Osteocyte (in vitro differentiated cells): ENCODE measurements at regions not wholly inside any gene's neighbourhood (a gene's known extent, or its start where the extent isn't known, plus 50 kb on each side); places are given as distances from the start of the nearest gene placed in this dataset.
A peak's percentile ranks its signal among the peaks of the same experiment; 100 is the strongest.

Experiments
- DNase-seq: peaks from one replicate; pipeline ENCODE4 v3.0.0; 2021; ENCODE audit warnings: mixed read lengths; ENCODE audit not compliant: unreplicated experiment; ENCODE audit errors: extremely low spot score
- H3K27ac Mint-ChIP-seq: one replicate; pipeline ENCODE4 v1.8.0; 2021; ENCODE audit warnings: mild to moderate bottlenecking, mixed read lengths; ENCODE audit not compliant: unreplicated experiment
- H3K27me3 Mint-ChIP-seq: one replicate; pipeline ENCODE4 v1.8.0; 2021; ENCODE audit warnings: mixed read lengths; ENCODE audit not compliant: unreplicated experiment
- H3K36me3 Mint-ChIP-seq: one replicate; pipeline ENCODE4 v1.8.0; 2021; ENCODE audit warnings: mixed read lengths; ENCODE audit not compliant: unreplicated experiment
- H3K4me1 Mint-ChIP-seq: one replicate; pipeline ENCODE4 v1.8.0; 2021; ENCODE audit warnings: mixed read lengths; ENCODE audit not compliant: unreplicated experiment
- H3K4me3 Mint-ChIP-seq: one replicate; pipeline ENCODE4 v1.8.0; 2021; ENCODE audit warnings: mild to moderate bottlenecking, moderate library complexity, mixed read lengths; ENCODE audit not compliant: unreplicated experiment
- H3K9me3 Mint-ChIP-seq: one replicate; pipeline ENCODE4 v1.8.0; 2021; ENCODE audit warnings: mixed read lengths; ENCODE audit not compliant: unreplicated experiment
- TF ChIP-seq, protein P1 (sequence below): fragments of 200-600 bp; sonication (generic); IDR thresholded peaks from 2 replicates; pipeline ENCODE4 v1.5.0; 2021; ENCODE audit warnings: antibody characterized with exemption, mild to moderate bottlenecking, moderate library complexity

DNA sequence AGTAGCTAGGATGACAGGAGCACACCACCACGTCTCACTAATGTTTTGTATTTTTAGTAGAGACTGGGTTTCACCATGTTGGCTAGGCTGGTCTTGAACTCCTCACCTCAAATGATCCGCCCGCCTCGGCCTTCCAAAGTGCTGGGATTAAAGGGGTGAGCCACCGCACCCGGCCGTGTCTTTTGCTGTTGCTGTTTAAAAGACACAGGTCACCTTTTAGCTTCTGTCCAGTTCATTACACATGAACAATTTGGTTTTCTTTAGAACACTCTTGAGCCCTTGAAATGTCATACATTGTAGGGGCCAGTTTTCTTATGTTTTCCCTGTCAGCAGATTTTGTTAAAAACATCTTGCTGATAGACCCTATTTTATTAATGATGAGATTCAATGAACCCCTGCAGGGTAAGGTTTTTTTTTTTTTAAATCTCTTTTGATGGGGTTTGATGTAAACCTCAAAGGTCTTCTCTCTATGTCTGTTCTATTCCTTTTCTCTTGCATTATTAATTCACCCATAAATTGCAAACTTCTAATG is 61.0 kb upstream of the AGPS start:
- Mint-ChIP-seq H3K27ac (peak overlapping the region; percentile 55), H3K9me3 (no peaks in the 10 kb centered on the region), H3K36me3 (no peaks in the 10 kb centered on the region)

DNA sequence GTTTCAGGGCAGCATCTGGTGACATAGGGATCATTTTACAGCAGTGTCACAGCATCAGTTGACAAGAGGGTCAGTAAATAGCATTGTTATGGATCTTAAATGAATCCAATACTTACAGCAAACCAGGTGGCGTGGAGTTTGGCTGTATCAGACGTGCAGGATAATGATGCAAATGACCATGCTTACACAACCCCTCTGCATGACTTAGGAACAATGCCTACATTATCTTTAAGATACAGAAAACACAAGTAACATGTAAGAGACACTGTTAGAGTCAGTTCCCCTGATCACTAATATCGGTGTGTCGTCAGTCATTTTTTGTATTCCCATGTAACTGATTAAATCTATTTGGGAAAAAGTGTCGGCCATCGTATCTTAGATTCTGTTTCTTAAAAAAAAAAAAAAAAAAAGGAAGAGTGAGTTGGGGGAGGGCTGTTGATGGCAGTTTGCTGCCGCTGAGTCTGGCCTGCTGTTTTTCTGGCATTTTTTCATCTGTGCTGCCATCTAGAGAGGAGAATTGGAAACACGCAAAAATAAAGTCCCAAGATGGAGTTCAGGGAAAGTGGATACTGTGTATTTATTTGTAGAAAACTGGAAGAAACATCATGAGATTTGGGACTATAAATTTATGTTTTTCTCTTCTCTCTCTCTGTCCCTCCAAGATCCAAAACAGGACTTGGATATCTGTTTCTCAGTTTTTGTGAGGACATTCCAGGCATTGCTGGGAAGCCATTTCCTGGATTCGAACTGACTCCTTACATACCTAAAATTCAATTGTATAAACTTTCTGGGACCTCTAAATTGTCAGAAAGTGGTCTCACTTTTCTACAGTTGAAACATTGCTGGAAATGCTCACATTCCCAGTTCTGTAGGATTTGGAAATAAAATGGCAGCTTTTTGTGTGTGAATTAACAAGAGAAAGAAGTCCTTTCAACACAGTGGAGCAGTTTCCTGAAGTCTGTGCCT is 60.3 kb upstream of the AGPS start:
- TF ChIP-seq, protein P1, sequence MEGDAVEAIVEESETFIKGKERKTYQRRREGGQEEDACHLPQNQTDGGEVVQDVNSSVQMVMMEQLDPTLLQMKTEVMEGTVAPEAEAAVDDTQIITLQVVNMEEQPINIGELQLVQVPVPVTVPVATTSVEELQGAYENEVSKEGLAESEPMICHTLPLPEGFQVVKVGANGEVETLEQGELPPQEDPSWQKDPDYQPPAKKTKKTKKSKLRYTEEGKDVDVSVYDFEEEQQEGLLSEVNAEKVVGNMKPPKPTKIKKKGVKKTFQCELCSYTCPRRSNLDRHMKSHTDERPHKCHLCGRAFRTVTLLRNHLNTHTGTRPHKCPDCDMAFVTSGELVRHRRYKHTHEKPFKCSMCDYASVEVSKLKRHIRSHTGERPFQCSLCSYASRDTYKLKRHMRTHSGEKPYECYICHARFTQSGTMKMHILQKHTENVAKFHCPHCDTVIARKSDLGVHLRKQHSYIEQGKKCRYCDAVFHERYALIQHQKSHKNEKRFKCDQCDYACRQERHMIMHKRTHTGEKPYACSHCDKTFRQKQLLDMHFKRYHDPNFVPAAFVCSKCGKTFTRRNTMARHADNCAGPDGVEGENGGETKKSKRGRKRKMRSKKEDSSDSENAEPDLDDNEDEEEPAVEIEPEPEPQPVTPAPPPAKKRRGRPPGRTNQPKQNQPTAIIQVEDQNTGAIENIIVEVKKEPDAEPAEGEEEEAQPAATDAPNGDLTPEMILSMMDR, result peak; percentile 77
- H3K36me3 Mint-ChIP-seq, result no peaks in the 10 kb centered on the region
- H3K4me1 Mint-ChIP-seq, result peaks cover 16% of the 10 kb centered on the region
- no peak for DNase-seq
- no peaks in the 10 kb centered on the region for H3K9me3 Mint-ChIP-seq
- H3K4me3 Mint-ChIP-seq, result peak overlapping the region; percentile 16
- H3K27me3 Mint-ChIP-seq, result no peaks in the 10 kb centered on the region
- peak overlapping the region; percentile 90 for H3K27ac Mint-ChIP-seq

More for the DNA sequence above, 61.0 kb upstream of the AGPS start:
- TF ChIP-seq, protein P1, result no peak
- no peaks in the 10 kb centered on the region for H3K27me3 Mint-ChIP-seq
- H3K4me1 Mint-ChIP-seq, result peaks cover 16% of the 10 kb centered on the region
- no peak for DNase-seq
- H3K4me3 Mint-ChIP-seq, result no peak overlapping the region

DNA sequence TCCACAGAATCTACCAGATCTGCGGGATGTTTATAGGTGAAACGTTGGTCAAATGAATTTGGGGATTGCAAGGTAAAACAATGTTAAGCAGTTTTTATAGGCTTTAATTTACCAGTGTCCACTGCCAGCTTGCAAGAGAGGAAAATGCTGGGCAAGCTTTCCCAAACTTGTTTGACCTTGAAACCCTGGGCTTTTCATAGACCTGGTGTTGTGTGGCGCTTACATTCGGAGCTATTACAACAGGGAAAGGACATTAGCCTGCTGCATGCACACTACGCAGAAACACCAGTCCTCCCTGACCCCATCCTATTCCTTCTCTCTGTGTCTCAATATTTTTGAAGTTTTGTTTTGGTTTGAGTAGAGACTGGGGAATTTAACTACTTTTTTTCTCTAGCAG is 59.6 kb upstream of the AGPS start:
- H3K27ac Mint-ChIP-seq, result peak overlapping the region; percentile 90
- H3K27me3 Mint-ChIP-seq, result no peaks in the 10 kb centered on the region
- no peaks in the 10 kb centered on the region for H3K36me3 Mint-ChIP-seq
- no peaks in the 10 kb centered on the region for H3K9me3 Mint-ChIP-seq
- peaks cover 18% of the 10 kb centered on the region for H3K4me1 Mint-ChIP-seq
- TF ChIP-seq, protein P1, result no peak
- no peak for DNase-seq
- H3K4me3 Mint-ChIP-seq, result no peak overlapping the region

DNA sequence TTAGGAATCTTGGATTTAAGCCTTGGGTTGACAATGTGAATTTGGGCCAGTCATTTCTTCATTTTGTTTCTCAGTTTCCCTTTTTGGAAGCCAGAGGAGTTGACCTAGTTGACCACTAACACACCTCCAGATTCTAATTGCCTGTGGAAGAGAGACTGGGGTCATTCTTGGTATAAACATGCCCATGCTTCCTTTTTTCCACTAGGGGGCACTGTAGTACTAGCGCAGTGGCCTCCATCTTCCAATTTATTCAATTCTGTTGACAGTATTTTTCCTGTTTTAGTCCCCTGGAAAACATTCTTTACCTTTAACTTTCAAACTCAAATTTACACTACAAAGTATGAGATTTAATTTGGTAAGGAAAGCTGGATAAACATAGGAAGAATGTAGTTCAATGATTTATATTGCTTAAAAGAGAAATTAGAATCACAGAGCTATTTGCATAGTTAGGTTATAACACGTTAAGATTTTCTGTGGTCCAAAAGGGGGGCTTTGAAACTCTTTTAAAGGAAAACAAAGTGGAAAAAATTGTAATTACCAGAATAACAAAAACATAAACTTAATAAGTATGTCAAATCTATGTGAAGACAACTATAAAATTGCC is 57.5 kb upstream of the AGPS start:
- TF ChIP-seq, protein P1, result peak; percentile 96
- no peak overlapping the region for H3K27ac Mint-ChIP-seq
- H3K9me3 Mint-ChIP-seq, result no peaks in the 10 kb centered on the region
- H3K27me3 Mint-ChIP-seq, result no peaks in the 10 kb centered on the region
- H3K4me1 Mint-ChIP-seq, result peaks cover 21% of the 10 kb centered on the region
- DNase-seq, result no peak
- H3K36me3 Mint-ChIP-seq, result no peaks in the 10 kb centered on the region
- H3K4me3 Mint-ChIP-seq, result no peak overlapping the region

DNA sequence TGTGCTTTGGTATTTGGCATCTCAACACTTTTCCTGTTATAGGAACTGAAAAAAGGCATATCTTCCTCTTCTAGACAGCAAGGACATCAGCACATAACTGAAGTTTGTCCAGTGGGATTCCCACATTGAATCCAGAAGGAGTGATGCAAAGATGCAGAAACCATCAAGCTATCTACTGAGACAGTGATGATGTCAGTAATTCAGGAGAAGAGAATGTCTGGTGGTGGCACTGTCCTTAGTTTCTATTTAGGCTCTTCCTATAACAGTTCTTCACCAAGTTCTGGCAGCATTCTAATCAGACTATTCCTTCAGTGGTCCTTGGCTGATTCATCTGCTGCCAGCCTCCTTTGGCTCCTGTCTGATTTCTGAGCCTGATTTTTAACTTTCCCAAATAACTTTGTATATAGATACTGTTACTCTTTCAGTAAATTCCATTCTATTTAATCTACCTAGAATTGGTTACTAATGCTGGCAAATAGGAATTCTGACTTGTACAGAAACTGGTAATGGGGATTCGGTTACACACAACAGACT is 56.6 kb upstream of the AGPS start:
- no peak overlapping the region for H3K4me3 Mint-ChIP-seq
- no peak for DNase-seq
- H3K9me3 Mint-ChIP-seq, result no peaks in the 10 kb centered on the region
- H3K27me3 Mint-ChIP-seq, result no peaks in the 10 kb centered on the region
- TF ChIP-seq, protein P1, result no peak
- peaks cover 21% of the 10 kb centered on the region for H3K4me1 Mint-ChIP-seq
- no peaks in the 10 kb centered on the region for H3K36me3 Mint-ChIP-seq
- no peak overlapping the region for H3K27ac Mint-ChIP-seq
